Panc1 (cell line): ENCODE measurements at regions not wholly inside any gene's neighbourhood (a gene's known extent, or its start where the extent isn't known, plus 50 kb on each side); places are given as distances from the start of the nearest gene placed in this dataset.

ENCODE experiments used
- ATAC-seq: fragments of 200-7000 bp; cut with Tn5 transposase; 2 replicates; pipeline ENCODE4 v1.9.1; 2020; ENCODE audit warnings: mild to moderate bottlenecking, moderate library complexity
- BruUV-seq: library from RNA; stranded (reverse); fragments of 400-500 nt; replicated peaks from 2 replicates; lab custom pipeline; 2021; lab: Mats Ljungman, UMichigan
- CTCF ChIA-PET: fragments of 300-600 bp; sonication (Branson Sonifier 250); formaldehyde crosslinking; loops from one replicate; lab custom pipeline; 2022; ENCODE audit warnings: antibody characterized with exemption; lab: Charles Lee
- POLR2A ChIA-PET: fragments of 300-600 bp; sonication (Branson Sonifier 250); formaldehyde crosslinking; loops from one replicate; lab custom pipeline; 2022; ENCODE audit warnings: antibody characterized with exemption; lab: Charles Lee
- DNase-seq: peaks from one replicate; pipeline ENCODE4 v3.0.0-alpha.2; 2010; ENCODE audit warnings: low read depth, low spot score
- H3K27ac ChIP-seq: 2 replicates; pipeline ENCODE4 v1.5.1; 2011; ENCODE audit warnings: mild to moderate bottlenecking, low read length, inconsistent platforms
- H3K27me3 ChIP-seq: fragments of 200-500 bp; sonication (Bioruptor generic); 2 replicates; pipeline ENCODE4 v1.6.0; 2014; ENCODE audit warnings: low read length, inconsistent platforms; ENCODE audit not compliant: control insufficient read depth, insufficient read depth
- H3K36me3 ChIP-seq: fragments of 200-500 bp; sonication (Bioruptor generic); 2 replicates; pipeline ENCODE4 v1.5.1; 2014; ENCODE audit warnings: inconsistent platforms, mild to moderate bottlenecking, low read length, moderate library complexity; ENCODE audit not compliant: control insufficient read depth, insufficient read depth
- H3K4me1 ChIP-seq: 2 replicates; pipeline ENCODE4 v1.5.1; 2011; ENCODE audit warnings: inconsistent platforms, mild to moderate bottlenecking, low read length, moderate library complexity; ENCODE audit not compliant: control insufficient read depth, insufficient read depth
- H3K4me3 ChIP-seq, 2 experiments: 2 replicates each; pipeline ENCODE4 v1.5.1; 2011 to 2012; ENCODE audit warnings: low read depth in 2 of 2, low read length in 2 of 2, mild to moderate bottlenecking in 2 of 2, inconsistent platforms in 1 of 2, moderate library complexity in 1 of 2
- H3K9me3 ChIP-seq: fragments of 200-500 bp; sonication (Bioruptor generic); 2 replicates; pipeline ENCODE4 v1.5.1; 2014; ENCODE audit warnings: low read depth, mild to moderate bottlenecking, inconsistent platforms, low read length, moderate library complexity; ENCODE audit not compliant: control insufficient read depth, insufficient read depth
- POLR2AphosphoS5 ChIP-seq: IDR thresholded peaks from 2 replicates; pipeline ENCODE4 v1.6.1; 2012; ENCODE audit warnings: mild to moderate bottlenecking, low read depth, low read length, moderate library complexity
- SIN3A ChIP-seq: IDR thresholded peaks from 2 replicates; pipeline ENCODE4 v1.6.1; 2012; ENCODE audit warnings: low read depth, mild to moderate bottlenecking, low read length, moderate library complexity, borderline replicate concordance; ENCODE audit not compliant: insufficient read depth
- TCF7L2 ChIP-seq: IDR thresholded peaks from 2 replicates; pipeline ENCODE4 v1.6.1; 2011; ENCODE audit warnings: mild to moderate bottlenecking, low read depth, low read length, inconsistent platforms
- in situ Hi-C: cut with HindIII; loops from 2 replicates; pipeline ENCODE4 v1.10.0; 2016; ENCODE audit warnings: low sequenced_read_pairs, low pct_unique_long_range_greater_than_20kb
- intact Hi-C: fragments of 100-400 bp; cut with micrococcal nuclease; formaldehyde crosslinking; loops from one replicate; pipeline ENCODE4 v1.10.0; 2022; ENCODE audit not compliant: unreplicated experiment
- TF ChIP-seq, protein P1 (sequence below), 2 experiments: IDR thresholded peaks; 2 replicates each; pipeline ENCODE4 v1.6.1; 2011 to 2012; ENCODE audit warnings: low read depth in 2 of 2, control low read depth in 1 of 2, low read length in 1 of 2, mild to moderate bottlenecking in 1 of 2, moderate library complexity in 1 of 2; ENCODE audit not compliant: insufficient read depth in 1 of 2
- TF ChIP-seq, protein P2 (sequence below): fragments of 450-650 bp; IDR thresholded peaks from 2 replicates; pipeline ENCODE4 v1.5.1; 2017; ENCODE audit warnings: mild to moderate bottlenecking

DNA sequence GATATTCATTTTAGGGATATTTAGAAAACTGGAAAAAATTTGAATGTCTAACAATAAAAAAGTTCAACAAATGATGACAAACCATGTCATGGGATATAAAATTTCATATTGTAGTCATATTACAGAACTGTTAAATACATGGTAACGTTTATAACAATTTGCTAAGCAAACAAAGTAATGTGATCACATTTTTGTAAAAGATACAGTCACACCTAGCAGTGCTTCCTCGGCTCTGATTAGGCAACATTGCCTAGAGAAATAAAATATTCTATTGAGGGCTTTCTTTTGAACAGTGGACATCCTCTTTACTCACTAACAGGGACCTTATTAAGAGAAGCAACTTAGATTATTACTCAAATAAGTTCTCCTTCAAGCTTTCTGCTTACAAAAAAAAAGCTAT lies 605.5 kb downstream of the GATA3 start:
- TF ChIP-seq, protein P1, sequence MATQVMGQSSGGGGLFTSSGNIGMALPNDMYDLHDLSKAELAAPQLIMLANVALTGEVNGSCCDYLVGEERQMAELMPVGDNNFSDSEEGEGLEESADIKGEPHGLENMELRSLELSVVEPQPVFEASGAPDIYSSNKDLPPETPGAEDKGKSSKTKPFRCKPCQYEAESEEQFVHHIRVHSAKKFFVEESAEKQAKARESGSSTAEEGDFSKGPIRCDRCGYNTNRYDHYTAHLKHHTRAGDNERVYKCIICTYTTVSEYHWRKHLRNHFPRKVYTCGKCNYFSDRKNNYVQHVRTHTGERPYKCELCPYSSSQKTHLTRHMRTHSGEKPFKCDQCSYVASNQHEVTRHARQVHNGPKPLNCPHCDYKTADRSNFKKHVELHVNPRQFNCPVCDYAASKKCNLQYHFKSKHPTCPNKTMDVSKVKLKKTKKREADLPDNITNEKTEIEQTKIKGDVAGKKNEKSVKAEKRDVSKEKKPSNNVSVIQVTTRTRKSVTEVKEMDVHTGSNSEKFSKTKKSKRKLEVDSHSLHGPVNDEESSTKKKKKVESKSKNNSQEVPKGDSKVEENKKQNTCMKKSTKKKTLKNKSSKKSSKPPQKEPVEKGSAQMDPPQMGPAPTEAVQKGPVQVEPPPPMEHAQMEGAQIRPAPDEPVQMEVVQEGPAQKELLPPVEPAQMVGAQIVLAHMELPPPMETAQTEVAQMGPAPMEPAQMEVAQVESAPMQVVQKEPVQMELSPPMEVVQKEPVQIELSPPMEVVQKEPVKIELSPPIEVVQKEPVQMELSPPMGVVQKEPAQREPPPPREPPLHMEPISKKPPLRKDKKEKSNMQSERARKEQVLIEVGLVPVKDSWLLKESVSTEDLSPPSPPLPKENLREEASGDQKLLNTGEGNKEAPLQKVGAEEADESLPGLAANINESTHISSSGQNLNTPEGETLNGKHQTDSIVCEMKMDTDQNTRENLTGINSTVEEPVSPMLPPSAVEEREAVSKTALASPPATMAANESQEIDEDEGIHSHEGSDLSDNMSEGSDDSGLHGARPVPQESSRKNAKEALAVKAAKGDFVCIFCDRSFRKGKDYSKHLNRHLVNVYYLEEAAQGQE (IDR thresholded peaks at IDR 0.05; ENCODE audit: insufficient read depth in 1 of 2, low read depth in 2 of 2, low read length in 1 of 2), result no peak
- TF ChIP-seq, protein P2, sequence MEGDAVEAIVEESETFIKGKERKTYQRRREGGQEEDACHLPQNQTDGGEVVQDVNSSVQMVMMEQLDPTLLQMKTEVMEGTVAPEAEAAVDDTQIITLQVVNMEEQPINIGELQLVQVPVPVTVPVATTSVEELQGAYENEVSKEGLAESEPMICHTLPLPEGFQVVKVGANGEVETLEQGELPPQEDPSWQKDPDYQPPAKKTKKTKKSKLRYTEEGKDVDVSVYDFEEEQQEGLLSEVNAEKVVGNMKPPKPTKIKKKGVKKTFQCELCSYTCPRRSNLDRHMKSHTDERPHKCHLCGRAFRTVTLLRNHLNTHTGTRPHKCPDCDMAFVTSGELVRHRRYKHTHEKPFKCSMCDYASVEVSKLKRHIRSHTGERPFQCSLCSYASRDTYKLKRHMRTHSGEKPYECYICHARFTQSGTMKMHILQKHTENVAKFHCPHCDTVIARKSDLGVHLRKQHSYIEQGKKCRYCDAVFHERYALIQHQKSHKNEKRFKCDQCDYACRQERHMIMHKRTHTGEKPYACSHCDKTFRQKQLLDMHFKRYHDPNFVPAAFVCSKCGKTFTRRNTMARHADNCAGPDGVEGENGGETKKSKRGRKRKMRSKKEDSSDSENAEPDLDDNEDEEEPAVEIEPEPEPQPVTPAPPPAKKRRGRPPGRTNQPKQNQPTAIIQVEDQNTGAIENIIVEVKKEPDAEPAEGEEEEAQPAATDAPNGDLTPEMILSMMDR, result no peak
- TF ChIP-seq SIN3A (no peak), TCF7L2 (no peak), POLR2AphosphoS5 (no peak)
- Histone ChIP-seq H3K36me3 (no peaks in the 10 kb centered on the region), H3K9me3 (no peaks in the 10 kb centered on the region), H3K4me1 (no peaks in the 10 kb centered on the region), H3K27ac (no peak overlapping the region), H3K4me3 (no peak overlapping the region), H3K27me3 (no peaks in the 10 kb centered on the region)
- intact Hi-C loops (no loop called here), in situ Hi-C loops (no loop called here)
- BruUV-seq, result no TSS peak
- ChIA-PET CTCF (no interaction called here), POLR2A (no interaction called here)
- ATAC-seq (no peak), DNase-seq (no peak)

DNA sequence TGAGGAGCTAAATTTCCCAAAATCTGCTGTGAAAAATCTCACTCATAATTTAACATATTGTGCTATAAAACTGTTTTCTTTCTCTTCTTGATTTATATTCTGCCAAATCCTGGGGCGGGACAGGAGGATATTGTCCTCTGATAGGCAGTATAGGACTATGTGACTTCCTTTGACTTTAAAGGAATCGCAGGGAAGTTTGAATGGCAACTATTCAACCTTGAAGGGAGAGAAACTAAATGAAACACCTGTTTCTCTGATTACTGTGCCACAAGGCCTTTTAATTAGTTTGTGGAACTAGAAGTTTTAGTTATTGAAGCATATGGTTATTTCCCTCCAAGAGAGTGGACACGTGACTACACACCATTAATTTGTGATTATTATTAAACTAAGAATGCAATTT lies 607.4 kb downstream of the GATA3 start:
- Histone ChIP-seq H3K36me3 (no peaks in the 10 kb centered on the region), H3K27me3 (no peaks in the 10 kb centered on the region), H3K4me1 (no peaks in the 10 kb centered on the region), H3K9me3 (no peaks in the 10 kb centered on the region), H3K4me3 (no peak overlapping the region), H3K27ac (no peak overlapping the region)
- CTCF ChIA-PET, result no interaction called here
- POLR2A ChIA-PET, result no interaction called here
- ATAC-seq (no peak), DNase-seq (no peak)
- intact Hi-C loops, result no loop called here
- in situ Hi-C loops, result no loop called here
- TF ChIP-seq, protein P1 (IDR thresholded peaks at IDR 0.05; ENCODE audit: insufficient read depth in 1 of 2, low read depth in 2 of 2, low read length in 1 of 2), result no peak
- TF ChIP-seq, protein P2, result no peak
- TF ChIP-seq POLR2AphosphoS5 (no peak), SIN3A (no peak), TCF7L2 (no peak)
- BruUV-seq, result no TSS peak
